ENCODE measurements at regions not wholly inside any gene's neighbourhood (a gene's known extent, or its start where the extent isn't known, plus 50 kb on each side); places are given as distances from the start of the nearest gene placed in this dataset.

DNA sequence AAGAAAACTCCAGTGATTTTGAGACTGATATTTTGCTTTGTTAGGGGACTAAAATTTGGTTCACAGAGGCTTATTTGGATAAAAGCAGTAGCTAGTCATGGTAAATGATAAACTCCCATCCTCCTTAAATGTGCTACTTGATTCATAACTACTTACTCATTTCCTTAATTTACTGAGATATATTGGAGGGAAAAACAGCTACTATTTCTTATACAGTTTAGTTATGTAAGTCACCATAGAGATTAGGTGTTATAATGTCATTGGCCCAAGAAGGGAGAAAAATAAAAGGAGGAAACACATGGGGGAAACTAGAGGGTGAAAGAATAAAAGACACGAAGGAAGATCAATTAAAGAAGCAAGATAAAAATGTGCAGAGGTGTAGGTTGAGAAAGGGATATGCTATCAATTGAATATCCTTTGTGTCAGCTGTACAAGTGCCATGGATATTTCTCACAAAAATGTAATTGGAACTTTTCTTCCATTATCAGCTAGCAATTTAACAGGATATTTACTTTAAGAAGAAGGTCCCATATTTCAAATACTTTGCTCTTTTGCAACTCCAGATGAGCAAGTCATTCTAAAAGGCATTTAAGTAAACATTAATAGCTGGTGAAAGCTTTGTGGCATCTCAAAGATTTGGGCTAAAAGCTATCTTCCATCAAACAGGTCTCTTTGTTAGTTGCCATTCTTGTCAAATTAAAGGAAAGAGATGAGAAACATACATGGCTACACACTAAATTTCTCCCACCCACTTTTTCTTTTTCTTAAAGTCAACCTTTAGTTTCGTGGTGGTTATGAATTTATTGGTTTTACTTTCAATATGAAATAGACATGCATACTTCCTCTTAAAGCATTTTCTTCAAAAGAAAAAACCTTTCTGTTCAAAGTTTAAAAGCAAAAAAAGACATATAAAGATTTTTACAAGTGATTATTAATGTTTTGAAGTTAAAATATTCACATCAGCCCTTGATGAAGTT is 439.5 kb downstream of the CCER1 start:
- Histone ChIP-seq H3K27ac (no peak overlapping the region), H3K36me3 (no peaks in the 10 kb centered on the region), H3K9me3 (no peaks in the 10 kb centered on the region), H3K4me1 (no peaks in the 10 kb centered on the region), H3K4me3 (no peak overlapping the region), H3K27me3 (no peaks in the 10 kb centered on the region)
- intact Hi-C loops (cut with DNase I; ENCODE audit: low total_unique reads), result no loop called here
- no peak for DNase-seq (ENCODE audit: low spot score in 2 of 2)
- no peak for TF ChIP-seq POLR2A (IDR thresholded peaks at IDR 0.05)
- no peak for TF ChIP-seq POLR2AphosphoS5 (IDR thresholded peaks at IDR 0.05)
- TF ChIP-seq, protein P1, sequence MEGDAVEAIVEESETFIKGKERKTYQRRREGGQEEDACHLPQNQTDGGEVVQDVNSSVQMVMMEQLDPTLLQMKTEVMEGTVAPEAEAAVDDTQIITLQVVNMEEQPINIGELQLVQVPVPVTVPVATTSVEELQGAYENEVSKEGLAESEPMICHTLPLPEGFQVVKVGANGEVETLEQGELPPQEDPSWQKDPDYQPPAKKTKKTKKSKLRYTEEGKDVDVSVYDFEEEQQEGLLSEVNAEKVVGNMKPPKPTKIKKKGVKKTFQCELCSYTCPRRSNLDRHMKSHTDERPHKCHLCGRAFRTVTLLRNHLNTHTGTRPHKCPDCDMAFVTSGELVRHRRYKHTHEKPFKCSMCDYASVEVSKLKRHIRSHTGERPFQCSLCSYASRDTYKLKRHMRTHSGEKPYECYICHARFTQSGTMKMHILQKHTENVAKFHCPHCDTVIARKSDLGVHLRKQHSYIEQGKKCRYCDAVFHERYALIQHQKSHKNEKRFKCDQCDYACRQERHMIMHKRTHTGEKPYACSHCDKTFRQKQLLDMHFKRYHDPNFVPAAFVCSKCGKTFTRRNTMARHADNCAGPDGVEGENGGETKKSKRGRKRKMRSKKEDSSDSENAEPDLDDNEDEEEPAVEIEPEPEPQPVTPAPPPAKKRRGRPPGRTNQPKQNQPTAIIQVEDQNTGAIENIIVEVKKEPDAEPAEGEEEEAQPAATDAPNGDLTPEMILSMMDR (IDR thresholded peaks at IDR 0.05), result no peak

DNA sequence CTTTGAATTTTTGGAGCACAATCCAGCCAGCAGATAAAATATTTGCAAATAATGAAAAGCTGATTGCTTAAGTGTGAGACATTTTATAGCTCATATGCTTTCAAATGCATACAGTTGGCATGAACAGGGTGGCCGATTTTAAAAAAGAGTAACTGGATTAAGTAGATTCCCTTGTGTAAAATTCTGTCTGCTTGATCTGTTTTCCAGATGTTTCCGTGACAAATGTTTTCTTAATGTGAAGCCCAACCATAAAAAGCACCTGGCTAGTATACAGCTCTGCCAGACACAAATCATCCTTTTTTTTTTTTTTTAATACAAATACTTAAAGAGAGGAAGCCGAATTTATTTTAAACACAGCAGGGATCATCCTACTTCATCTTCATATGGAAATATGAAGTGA is 440.7 kb downstream of the CCER1 start:
- intact Hi-C loops (cut with DNase I; ENCODE audit: low total_unique reads), result no loop called here
- H3K4me3 ChIP-seq, result no peak overlapping the region
- TF ChIP-seq POLR2AphosphoS5 (IDR thresholded peaks at IDR 0.05) (no peak), POLR2A (IDR thresholded peaks at IDR 0.05) (no peak)
- TF ChIP-seq, protein P1 (IDR thresholded peaks at IDR 0.05), result no peak

DNA sequence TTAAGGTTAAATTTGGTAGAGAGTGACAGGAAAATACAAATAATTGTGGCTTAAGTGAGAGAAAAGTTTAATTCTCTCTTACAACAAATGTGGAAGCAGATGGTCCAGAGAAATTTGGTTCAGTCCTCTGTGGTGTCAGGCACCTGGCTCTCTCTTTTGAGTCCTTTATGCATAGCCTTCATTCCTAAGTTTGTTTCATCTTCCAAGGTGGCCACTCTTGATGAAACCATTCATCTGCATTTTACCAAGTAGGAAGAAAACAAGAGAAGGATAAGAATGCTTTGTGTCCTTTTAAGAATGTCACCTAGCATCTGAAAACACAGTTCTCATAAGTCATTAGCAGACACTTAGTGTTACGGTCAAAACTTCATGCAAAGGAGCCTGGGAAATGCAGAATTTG is 442.5 kb downstream of the CCER1 start:
- TF ChIP-seq POLR2A (IDR thresholded peaks at IDR 0.05) (no peak), POLR2AphosphoS5 (IDR thresholded peaks at IDR 0.05) (no peak)
- TF ChIP-seq, protein P1 (IDR thresholded peaks at IDR 0.05), result no peak

More for the DNA sequence above, 440.7 kb downstream of the CCER1 start:
- H3K4me1 ChIP-seq, result no peaks in the 10 kb centered on the region
- H3K9me3 ChIP-seq, result no peaks in the 10 kb centered on the region
- no peaks in the 10 kb centered on the region for H3K36me3 ChIP-seq
- no peaks in the 10 kb centered on the region for H3K27me3 ChIP-seq
- no peak for DNase-seq (ENCODE audit: low spot score in 2 of 2)
- no peak overlapping the region for H3K27ac ChIP-seq

DNA sequence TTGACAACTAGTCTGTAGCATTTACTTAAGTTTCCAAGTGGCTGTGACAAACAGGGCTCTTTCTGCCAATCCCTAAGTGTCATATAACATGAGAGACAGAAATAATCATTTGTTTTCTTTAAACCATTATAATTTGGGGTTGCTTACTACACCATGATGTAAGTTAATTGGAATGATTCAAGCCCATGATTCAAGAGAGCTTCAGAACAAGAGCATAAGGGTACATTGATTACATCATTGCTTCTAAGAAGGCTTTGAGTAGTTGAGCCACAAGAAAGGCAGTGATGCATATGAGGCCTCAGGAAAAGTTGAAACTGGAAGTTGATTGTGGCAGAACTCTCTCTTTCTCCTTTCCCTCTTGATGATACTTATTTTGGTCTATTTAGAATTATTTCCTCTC is 444.0 kb downstream of the CCER1 start:
- intact Hi-C loops (cut with DNase I; ENCODE audit: low total_unique reads), result no loop called here
- no peak overlapping the region for H3K27ac ChIP-seq

More for the DNA sequence above, 442.5 kb downstream of the CCER1 start:
- Histone ChIP-seq H3K9me3 (no peaks in the 10 kb centered on the region), H3K4me1 (no peaks in the 10 kb centered on the region), H3K4me3 (no peak overlapping the region), H3K36me3 (no peaks in the 10 kb centered on the region), H3K27ac (no peak overlapping the region), H3K27me3 (no peaks in the 10 kb centered on the region)
- no peak for DNase-seq (ENCODE audit: low spot score in 2 of 2)
- intact Hi-C loops (cut with DNase I; ENCODE audit: low total_unique reads), result no loop called here

DNA sequence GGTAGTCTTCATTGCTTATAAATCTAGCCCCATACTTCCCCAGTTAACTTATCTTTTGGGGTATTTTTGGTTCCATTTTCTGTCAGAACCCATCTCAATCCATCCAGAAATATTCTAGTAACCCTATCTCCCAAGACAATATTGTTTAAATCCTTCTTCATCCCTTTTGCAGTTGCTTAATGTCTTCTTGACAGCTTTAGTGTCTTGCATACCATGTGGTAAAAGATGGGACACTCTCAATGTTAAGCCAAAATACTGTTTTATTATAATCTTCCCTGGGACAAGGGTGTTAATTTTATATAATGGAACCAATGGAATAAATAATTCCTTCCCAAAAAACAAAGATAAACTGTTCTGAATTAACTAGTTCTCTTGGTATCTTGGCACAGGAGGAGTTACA is 450.2 kb downstream of the CCER1 start:
- Histone ChIP-seq H3K27me3 (no peaks in the 10 kb centered on the region), H3K36me3 (no peaks in the 10 kb centered on the region), H3K27ac (no peak overlapping the region), H3K4me1 (no peaks in the 10 kb centered on the region), H3K4me3 (no peak overlapping the region), H3K9me3 (no peaks in the 10 kb centered on the region)
- TF ChIP-seq POLR2AphosphoS5 (IDR thresholded peaks at IDR 0.05) (no peak), POLR2A (IDR thresholded peaks at IDR 0.05) (no peak)
- TF ChIP-seq, protein P1 (IDR thresholded peaks at IDR 0.05), result no peak
- no peak for DNase-seq (ENCODE audit: low spot score in 2 of 2)
- intact Hi-C loops (cut with DNase I; ENCODE audit: low total_unique reads), result no loop called here

More for the DNA sequence above, 444.0 kb downstream of the CCER1 start:
- Histone ChIP-seq H3K27me3 (no peaks in the 10 kb centered on the region), H3K4me1 (no peaks in the 10 kb centered on the region), H3K36me3 (no peaks in the 10 kb centered on the region), H3K4me3 (no peak overlapping the region), H3K9me3 (no peaks in the 10 kb centered on the region)
- no peak for DNase-seq (ENCODE audit: low spot score in 2 of 2)
- TF ChIP-seq POLR2A (IDR thresholded peaks at IDR 0.05), result no peak
- TF ChIP-seq, protein P1 (IDR thresholded peaks at IDR 0.05), result no peak
- no peak for TF ChIP-seq POLR2AphosphoS5 (IDR thresholded peaks at IDR 0.05)
